Ishikawa (cell line): ENCODE measurements at regions not wholly inside any gene's neighbourhood (a gene's known extent, or its start where the extent isn't known, plus 50 kb on each side); places are given as distances from the start of the nearest gene placed in this dataset.

Experiments
- CEBPB ChIP-seq: IDR thresholded peaks from 2 replicates; pipeline ENCODE4 v1.6.1; 2012
- CREB1 ChIP-seq: IDR thresholded peaks from 2 replicates; pipeline ENCODE4 v1.6.1; 2012; ENCODE audit warnings: low read depth
- EGR1 ChIP-seq: IDR thresholded peaks from 2 replicates; pipeline ENCODE4 v1.6.1; 2012
- EP300 ChIP-seq: IDR thresholded peaks from 2 replicates; pipeline ENCODE4 v1.6.1; 2012; ENCODE audit warnings: borderline replicate concordance
- FOXM1 ChIP-seq: IDR thresholded peaks from 2 replicates; pipeline ENCODE4 v1.6.1; 2012; ENCODE audit warnings: low read depth, borderline replicate concordance
- NFIC ChIP-seq: IDR thresholded peaks from 2 replicates; pipeline ENCODE4 v1.6.1; 2012
- RAD21 ChIP-seq: IDR thresholded peaks from 2 replicates; pipeline ENCODE4 v1.6.1; 2012; ENCODE audit warnings: low read depth
- TAF1 ChIP-seq: IDR thresholded peaks from 2 replicates; pipeline ENCODE4 v1.6.1; 2012; ENCODE audit warnings: low read depth, mild to moderate bottlenecking
- TCF12 ChIP-seq: IDR thresholded peaks from 2 replicates; pipeline ENCODE4 v1.6.1; 2012; ENCODE audit warnings: low read depth
- TEAD4 ChIP-seq: IDR thresholded peaks from 2 replicates; pipeline ENCODE4 v1.6.1; 2012
- YY1 ChIP-seq: IDR thresholded peaks from 2 replicates; pipeline ENCODE4 v1.6.1; 2012; ENCODE audit warnings: low read depth
- ZBTB7A ChIP-seq: IDR thresholded peaks from 2 replicates; pipeline ENCODE4 v1.6.1; 2012; ENCODE audit warnings: low read depth
- TF ChIP-seq, protein P1 (sequence below): IDR thresholded peaks from 2 replicates; pipeline ENCODE4 v1.6.1; 2012
- TF ChIP-seq, protein P2 (sequence below): IDR thresholded peaks from 2 replicates; pipeline ENCODE4 v1.6.1; 2012; ENCODE audit warnings: low read depth, mild to moderate bottlenecking
- TF ChIP-seq, protein P3 (sequence below): IDR thresholded peaks from 2 replicates; pipeline ENCODE4 v1.6.1; 2012

DNA sequence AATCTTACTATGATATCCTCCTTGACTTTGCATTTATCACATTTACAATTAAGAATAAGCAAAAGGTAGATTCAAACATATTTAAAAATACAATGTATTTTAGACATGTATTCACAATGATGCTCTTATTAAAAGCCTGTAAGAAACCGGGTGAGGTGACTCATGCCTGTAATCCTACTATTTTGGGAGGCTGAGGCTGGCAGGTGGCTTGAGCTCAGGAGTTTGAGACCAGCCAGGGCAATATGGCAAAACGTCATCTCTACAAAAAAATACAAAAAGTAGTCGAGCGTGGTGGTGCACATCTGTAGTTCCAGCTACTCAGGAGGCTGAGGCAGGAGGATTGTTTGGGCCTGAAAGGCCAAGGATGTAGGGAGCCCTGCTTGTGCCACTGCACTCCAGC, 618.4 kb downstream of the CDH18 start:
- no peak for TF ChIP-seq NFIC
- no peak for TF ChIP-seq EP300
- no peak for TF ChIP-seq ZBTB7A
- TF ChIP-seq, protein P1, sequence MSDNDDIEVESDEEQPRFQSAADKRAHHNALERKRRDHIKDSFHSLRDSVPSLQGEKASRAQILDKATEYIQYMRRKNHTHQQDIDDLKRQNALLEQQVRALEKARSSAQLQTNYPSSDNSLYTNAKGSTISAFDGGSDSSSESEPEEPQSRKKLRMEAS = no peak
- TF ChIP-seq RAD21 = no peak
- TF ChIP-seq YY1 = no peak
- TF ChIP-seq TAF1 = no peak
- no peak for TF ChIP-seq TCF12
- TF ChIP-seq CREB1 = no peak
- no peak for TF ChIP-seq EGR1
- TF ChIP-seq FOXM1 = no peak
- TF ChIP-seq TEAD4 = no peak
- TF ChIP-seq CEBPB = no peak
- TF ChIP-seq, protein P2, sequence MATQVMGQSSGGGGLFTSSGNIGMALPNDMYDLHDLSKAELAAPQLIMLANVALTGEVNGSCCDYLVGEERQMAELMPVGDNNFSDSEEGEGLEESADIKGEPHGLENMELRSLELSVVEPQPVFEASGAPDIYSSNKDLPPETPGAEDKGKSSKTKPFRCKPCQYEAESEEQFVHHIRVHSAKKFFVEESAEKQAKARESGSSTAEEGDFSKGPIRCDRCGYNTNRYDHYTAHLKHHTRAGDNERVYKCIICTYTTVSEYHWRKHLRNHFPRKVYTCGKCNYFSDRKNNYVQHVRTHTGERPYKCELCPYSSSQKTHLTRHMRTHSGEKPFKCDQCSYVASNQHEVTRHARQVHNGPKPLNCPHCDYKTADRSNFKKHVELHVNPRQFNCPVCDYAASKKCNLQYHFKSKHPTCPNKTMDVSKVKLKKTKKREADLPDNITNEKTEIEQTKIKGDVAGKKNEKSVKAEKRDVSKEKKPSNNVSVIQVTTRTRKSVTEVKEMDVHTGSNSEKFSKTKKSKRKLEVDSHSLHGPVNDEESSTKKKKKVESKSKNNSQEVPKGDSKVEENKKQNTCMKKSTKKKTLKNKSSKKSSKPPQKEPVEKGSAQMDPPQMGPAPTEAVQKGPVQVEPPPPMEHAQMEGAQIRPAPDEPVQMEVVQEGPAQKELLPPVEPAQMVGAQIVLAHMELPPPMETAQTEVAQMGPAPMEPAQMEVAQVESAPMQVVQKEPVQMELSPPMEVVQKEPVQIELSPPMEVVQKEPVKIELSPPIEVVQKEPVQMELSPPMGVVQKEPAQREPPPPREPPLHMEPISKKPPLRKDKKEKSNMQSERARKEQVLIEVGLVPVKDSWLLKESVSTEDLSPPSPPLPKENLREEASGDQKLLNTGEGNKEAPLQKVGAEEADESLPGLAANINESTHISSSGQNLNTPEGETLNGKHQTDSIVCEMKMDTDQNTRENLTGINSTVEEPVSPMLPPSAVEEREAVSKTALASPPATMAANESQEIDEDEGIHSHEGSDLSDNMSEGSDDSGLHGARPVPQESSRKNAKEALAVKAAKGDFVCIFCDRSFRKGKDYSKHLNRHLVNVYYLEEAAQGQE = no peak
- TF ChIP-seq, protein P3, sequence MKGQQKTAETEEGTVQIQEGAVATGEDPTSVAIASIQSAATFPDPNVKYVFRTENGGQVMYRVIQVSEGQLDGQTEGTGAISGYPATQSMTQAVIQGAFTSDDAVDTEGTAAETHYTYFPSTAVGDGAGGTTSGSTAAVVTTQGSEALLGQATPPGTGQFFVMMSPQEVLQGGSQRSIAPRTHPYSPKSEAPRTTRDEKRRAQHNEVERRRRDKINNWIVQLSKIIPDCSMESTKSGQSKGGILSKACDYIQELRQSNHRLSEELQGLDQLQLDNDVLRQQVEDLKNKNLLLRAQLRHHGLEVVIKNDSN = no peak

DNA sequence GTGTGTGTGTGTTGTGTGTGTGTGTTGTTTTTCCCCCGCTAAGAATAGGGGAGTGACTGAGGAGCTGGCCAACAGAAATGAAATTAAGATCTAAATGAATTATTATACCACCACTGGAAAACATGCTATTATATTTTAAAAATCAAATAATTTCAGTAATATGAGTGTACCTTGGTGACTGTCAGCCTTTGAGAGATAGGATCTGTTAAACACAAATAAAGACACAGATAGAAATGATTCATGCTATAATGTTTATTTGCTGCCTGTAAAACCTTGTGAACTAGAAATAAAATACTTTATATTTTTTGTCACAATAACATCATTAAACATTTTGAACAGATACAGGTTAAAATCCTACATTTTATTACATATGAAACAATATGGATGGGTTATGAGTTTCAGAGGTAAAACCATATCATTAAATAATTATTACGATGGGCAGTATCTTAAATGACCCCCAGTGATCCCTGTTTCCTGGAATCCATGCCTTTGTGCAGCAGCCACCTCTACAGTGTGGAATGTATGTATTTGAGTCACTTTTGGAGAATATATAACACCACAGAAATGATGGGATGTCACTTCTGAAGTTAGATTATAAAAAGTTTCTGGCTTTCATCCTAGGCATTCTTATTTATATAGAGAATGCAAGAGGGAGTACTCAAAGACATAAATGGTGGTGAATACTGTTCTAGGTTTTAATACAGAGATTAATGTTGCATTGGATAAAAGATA, 617.2 kb downstream of the CDH18 start:
- TF ChIP-seq FOXM1 (no peak), NFIC (no peak), YY1 (no peak), TEAD4 (no peak), RAD21 (no peak)

DNA sequence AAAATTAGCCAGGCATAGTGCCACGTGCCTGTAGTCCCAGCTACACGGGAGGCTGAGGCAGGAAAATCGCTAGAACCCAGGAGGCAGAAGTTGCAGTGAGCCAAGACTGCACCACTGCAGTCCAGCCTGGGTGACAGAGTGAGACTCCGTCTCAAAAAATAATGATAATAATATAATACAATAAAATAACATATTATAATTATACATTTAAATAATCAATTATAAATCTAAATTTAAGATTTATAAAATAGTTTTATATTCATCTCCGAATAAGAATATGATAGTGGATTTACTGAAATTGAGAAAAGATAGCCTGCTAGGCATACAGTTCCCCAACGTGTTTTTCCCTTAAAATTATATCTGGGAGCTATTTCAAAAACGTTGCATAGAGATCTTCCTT, 599.6 kb downstream of the CDH18 start:
- TF ChIP-seq CEBPB (no peak), ZBTB7A (no peak), TEAD4 (no peak), EP300 (no peak), YY1 (no peak), TCF12 (no peak), CREB1 (no peak)
- TF ChIP-seq, protein P2 = no peak
- TF ChIP-seq, protein P1 = no peak

DNA sequence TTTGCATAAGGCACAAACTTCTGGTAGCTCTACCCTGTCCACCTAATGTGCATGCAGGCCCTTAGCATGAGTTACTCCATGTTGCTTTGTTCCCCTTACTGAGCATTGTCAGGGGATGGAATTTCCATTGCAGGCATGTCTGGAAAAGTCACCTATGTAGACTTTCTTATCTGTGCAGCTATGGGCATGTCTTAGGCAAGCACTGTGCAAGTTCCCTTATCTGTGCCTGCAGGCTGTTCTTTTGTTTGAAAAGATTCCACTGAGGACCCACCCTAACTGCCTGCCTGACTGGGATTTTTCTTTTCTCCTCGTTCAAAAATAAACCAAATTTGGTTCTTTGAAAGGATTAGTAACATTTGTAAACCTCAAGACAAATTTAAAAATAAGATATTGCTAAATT, 587.0 kb downstream of the CDH18 start:
- TF ChIP-seq TEAD4 (no peak), NFIC (no peak), TCF12 (no peak), CREB1 (no peak), FOXM1 (no peak), ZBTB7A (no peak), TAF1 (no peak), CEBPB (no peak), EP300 (no peak), YY1 (no peak), RAD21 (no peak), EGR1 (no peak)
- TF ChIP-seq, protein P3 = no peak
- TF ChIP-seq, protein P1 = no peak
- TF ChIP-seq, protein P2 = no peak
